ENCODE measurements at regions not wholly inside any gene's neighbourhood (a gene's known extent, or its start where the extent isn't known, plus 50 kb on each side); places are given as distances from the start of the nearest gene placed in this dataset.

DNA sequence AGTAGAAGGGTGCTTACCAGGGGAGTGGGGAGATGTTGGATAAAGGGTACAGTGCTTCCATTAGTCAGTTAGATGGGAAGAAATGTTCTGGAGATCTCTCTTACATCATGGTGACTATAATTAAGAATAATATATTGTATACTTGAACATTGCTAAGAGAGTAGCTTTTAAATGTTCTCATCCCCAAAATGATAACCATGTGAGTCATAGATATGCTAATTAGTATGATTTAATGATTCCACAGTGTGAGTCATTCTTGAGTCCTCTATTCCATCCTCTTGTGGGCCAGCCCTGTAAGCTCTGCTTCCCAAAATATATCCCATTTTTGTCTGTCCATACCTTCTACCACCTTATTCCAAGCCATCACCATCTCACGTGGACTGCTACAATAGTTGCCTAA, 80.6 kb upstream of the CDH11 start:
- no peaks in the 10 kb centered on the region for H3K36me3 ChIP-seq (ENCODE audit: control insufficient read depth, insufficient read depth, low read length)

GRCh38 chr16:65201511-65201910, 79.6 kb upstream of the CDH11 start:
- no peak for DNase-seq
- no peaks in the 10 kb centered on the region for H3K9me3 ChIP-seq (ENCODE audit: control insufficient read depth, low read length)
- no peak overlapping the region for H3K4me3 ChIP-seq (ENCODE audit: insufficient read depth, low read depth, low read length, poor library complexity, severe bottlenecking)
- H3K4me1 ChIP-seq (ENCODE audit: control insufficient read depth, insufficient read depth, low read length, poor library complexity, severe bottlenecking) = no peaks in the 10 kb centered on the region
- no peak overlapping the region for H3K27ac ChIP-seq (ENCODE audit: insufficient read depth, low read length, poor library complexity, severe bottlenecking)
- no peaks in the 10 kb centered on the region for H3K27me3 ChIP-seq (replicated peaks; ENCODE audit: control insufficient read depth, insufficient read depth, low read length, poor library complexity, severe bottlenecking)
- no peaks in the 10 kb centered on the region for H3K36me3 ChIP-seq (ENCODE audit: control insufficient read depth, insufficient read depth, low read length)

More for the DNA sequence above, 80.6 kb upstream of the CDH11 start:
- Histone ChIP-seq H3K4me1 (ENCODE audit: control insufficient read depth, insufficient read depth, low read length, poor library complexity, severe bottlenecking) (no peaks in the 10 kb centered on the region), H3K4me3 (ENCODE audit: insufficient read depth, low read depth, low read length, poor library complexity, severe bottlenecking) (no peak overlapping the region), H3K27me3 (replicated peaks; ENCODE audit: control insufficient read depth, insufficient read depth, low read length, poor library complexity, severe bottlenecking) (no peaks in the 10 kb centered on the region), H3K27ac (ENCODE audit: insufficient read depth, low read length, poor library complexity, severe bottlenecking) (no peak overlapping the region), H3K9me3 (ENCODE audit: control insufficient read depth, low read length) (no peaks in the 10 kb centered on the region)
- no peak for DNase-seq

GRCh38 chr16:65200857-65201256, 79.0 kb upstream of the CDH11 start:
- no peaks in the 10 kb centered on the region for H3K4me1 ChIP-seq (ENCODE audit: control insufficient read depth, insufficient read depth, low read length, poor library complexity, severe bottlenecking)
- H3K27me3 ChIP-seq (replicated peaks; ENCODE audit: control insufficient read depth, insufficient read depth, low read length, poor library complexity, severe bottlenecking) = no peaks in the 10 kb centered on the region
- H3K9me3 ChIP-seq (ENCODE audit: control insufficient read depth, low read length) = no peaks in the 10 kb centered on the region
- no peak for DNase-seq
- no peak overlapping the region for H3K27ac ChIP-seq (ENCODE audit: insufficient read depth, low read length, poor library complexity, severe bottlenecking)
- no peak overlapping the region for H3K4me3 ChIP-seq (ENCODE audit: insufficient read depth, low read depth, low read length, poor library complexity, severe bottlenecking)
- no peaks in the 10 kb centered on the region for H3K36me3 ChIP-seq (ENCODE audit: control insufficient read depth, insufficient read depth, low read length)

DNA sequence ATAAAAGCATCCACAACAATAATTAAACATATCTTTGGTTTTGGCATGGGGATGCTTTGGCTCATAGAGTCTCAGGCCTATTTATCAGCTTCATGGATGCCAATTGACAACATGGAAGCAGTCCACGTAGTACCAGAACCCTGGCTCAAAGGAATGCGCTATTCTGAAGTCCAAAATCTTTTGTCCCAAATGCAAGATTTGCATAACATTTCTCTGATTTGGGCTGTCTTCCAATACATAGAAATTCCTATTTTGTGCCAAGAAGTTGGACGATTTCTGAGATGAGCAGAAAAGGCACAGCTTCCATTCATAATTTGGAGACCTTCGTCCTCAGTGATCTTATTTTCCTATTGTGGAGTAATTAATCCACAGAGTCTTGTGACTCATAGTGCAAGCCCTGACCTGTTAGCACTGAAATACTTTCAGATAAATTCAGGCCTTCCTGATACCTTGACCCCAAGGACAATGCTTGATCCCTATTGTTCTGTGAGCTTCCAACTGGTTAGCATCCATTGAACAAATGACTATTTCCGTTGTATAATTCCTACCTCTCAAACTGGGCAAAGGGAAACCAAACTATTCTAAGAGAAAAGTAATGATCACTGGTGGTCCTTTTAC, 78.4 kb upstream of the CDH11 start:
- H3K9me3 ChIP-seq (ENCODE audit: control insufficient read depth, low read length) = no peaks in the 10 kb centered on the region
- no peaks in the 10 kb centered on the region for H3K4me1 ChIP-seq (ENCODE audit: control insufficient read depth, insufficient read depth, low read length, poor library complexity, severe bottlenecking)
- H3K36me3 ChIP-seq (ENCODE audit: control insufficient read depth, insufficient read depth, low read length) = no peaks in the 10 kb centered on the region
- no peaks in the 10 kb centered on the region for H3K27me3 ChIP-seq (replicated peaks; ENCODE audit: control insufficient read depth, insufficient read depth, low read length, poor library complexity, severe bottlenecking)
- no peak overlapping the region for H3K27ac ChIP-seq (ENCODE audit: insufficient read depth, low read length, poor library complexity, severe bottlenecking)
- no peak for DNase-seq
- H3K4me3 ChIP-seq (ENCODE audit: insufficient read depth, low read depth, low read length, poor library complexity, severe bottlenecking) = no peak overlapping the region

DNA sequence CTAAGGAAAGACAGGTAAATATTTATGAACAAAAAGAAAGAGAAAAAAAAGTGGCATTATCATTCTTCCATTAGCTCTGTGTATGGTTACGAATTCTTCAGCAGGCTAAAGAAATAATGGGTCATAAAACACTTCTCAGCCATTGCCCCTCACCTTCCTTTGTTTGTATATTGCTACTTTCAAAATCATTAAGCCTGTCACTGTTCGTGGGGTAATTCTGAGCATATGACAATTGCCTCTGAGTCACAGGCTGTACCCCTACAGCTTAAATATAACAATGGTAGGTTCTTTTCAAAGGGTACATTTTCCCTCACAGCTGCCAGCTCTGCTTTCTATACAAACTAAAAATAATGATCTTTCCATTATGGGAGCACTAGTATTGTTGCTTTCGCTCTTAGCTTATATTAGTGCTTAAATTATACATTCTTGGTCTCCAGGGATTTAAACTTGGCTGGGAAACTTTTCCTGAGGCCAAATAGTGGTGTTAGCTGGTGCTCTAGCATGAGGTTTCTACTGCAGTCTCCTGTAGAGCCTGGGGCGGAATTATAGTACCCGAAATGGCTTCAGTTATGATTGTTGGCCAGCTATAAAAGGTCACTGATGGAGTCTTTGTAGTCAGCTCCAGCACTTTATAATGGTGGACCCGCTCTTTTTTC, 74.7 kb upstream of the CDH11 start:
- DNase-seq = no peak

GRCh38 chr16:65195998-65196397, 74.1 kb upstream of the CDH11 start:
- Histone ChIP-seq H3K27ac (ENCODE audit: insufficient read depth, low read length, poor library complexity, severe bottlenecking) (no peak overlapping the region), H3K9me3 (ENCODE audit: control insufficient read depth, low read length) (no peaks in the 10 kb centered on the region), H3K27me3 (replicated peaks; ENCODE audit: control insufficient read depth, insufficient read depth, low read length, poor library complexity, severe bottlenecking) (no peaks in the 10 kb centered on the region), H3K4me3 (ENCODE audit: insufficient read depth, low read depth, low read length, poor library complexity, severe bottlenecking) (no peak overlapping the region), H3K36me3 (ENCODE audit: control insufficient read depth, insufficient read depth, low read length) (no peaks in the 10 kb centered on the region), H3K4me1 (ENCODE audit: control insufficient read depth, insufficient read depth, low read length, poor library complexity, severe bottlenecking) (no peaks in the 10 kb centered on the region)
- no peak for DNase-seq

More for the DNA sequence above, 74.7 kb upstream of the CDH11 start:
- Histone ChIP-seq H3K9me3 (ENCODE audit: control insufficient read depth, low read length) (no peaks in the 10 kb centered on the region), H3K27me3 (replicated peaks; ENCODE audit: control insufficient read depth, insufficient read depth, low read length, poor library complexity, severe bottlenecking) (no peaks in the 10 kb centered on the region), H3K36me3 (ENCODE audit: control insufficient read depth, insufficient read depth, low read length) (no peaks in the 10 kb centered on the region), H3K27ac (ENCODE audit: insufficient read depth, low read length, poor library complexity, severe bottlenecking) (no peak overlapping the region), H3K4me1 (ENCODE audit: control insufficient read depth, insufficient read depth, low read length, poor library complexity, severe bottlenecking) (no peaks in the 10 kb centered on the region), H3K4me3 (ENCODE audit: insufficient read depth, low read depth, low read length, poor library complexity, severe bottlenecking) (no peak overlapping the region)

DNA sequence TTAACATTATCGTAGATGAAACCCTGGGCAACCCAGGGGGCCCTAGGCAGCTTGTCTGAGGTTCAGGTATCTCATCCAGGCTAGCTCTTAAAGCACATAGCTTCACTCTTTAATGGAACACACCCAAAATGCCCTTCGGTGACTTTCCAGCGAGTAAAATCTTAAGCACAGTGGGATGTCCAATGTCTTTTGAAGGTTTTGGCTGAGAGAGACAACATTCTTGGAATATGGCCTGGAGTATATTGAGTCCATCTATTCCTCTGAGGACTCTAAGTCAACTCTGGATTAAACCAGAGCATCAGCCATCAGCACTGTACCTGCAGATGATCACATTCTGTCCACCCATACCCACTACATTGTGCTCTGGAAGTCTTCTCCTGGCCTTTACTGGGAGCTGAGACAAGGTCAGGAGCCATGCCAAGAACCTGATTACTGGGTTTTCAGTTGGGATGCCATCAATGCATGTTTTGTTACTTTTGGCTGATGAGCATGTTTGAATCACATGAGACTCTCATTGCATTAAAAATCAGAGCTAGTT, 63.4 kb upstream of the CDH11 start:
- H3K4me1 ChIP-seq (ENCODE audit: control insufficient read depth, insufficient read depth, low read length, poor library complexity, severe bottlenecking) = no peaks in the 10 kb centered on the region
- H3K27me3 ChIP-seq (replicated peaks; ENCODE audit: control insufficient read depth, insufficient read depth, low read length, poor library complexity, severe bottlenecking) = no peaks in the 10 kb centered on the region
- H3K9me3 ChIP-seq (ENCODE audit: control insufficient read depth, low read length) = no peaks in the 10 kb centered on the region
- H3K36me3 ChIP-seq (ENCODE audit: control insufficient read depth, insufficient read depth, low read length) = no peaks in the 10 kb centered on the region
- no peak overlapping the region for H3K27ac ChIP-seq (ENCODE audit: insufficient read depth, low read length, poor library complexity, severe bottlenecking)
- no peak overlapping the region for H3K4me3 ChIP-seq (ENCODE audit: insufficient read depth, low read depth, low read length, poor library complexity, severe bottlenecking)
- no peak for DNase-seq

DNA sequence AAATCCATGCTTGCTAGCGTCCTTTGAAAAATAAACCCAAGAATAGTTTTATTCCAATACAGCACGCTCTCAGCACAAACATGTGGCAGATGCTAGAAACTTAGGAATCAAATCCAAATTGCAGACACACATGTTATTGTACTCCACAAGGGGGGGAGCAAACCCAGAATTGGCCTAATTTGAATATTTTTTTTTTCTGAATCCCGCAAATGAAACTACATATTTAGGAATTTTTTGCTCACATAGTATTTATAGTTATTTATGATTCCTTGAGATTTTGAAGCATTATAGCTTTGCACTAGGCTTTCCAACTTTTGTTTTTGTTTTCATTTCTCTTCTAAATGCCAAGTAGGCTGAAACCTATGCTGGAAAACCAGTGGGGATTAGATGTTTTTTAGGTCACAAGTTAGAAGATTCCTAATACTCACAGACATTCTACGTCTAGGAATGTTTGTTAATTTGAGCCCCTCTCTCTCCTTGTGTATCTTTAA, 59.3 kb upstream of the CDH11 start:
- Histone ChIP-seq H3K4me3 (ENCODE audit: insufficient read depth, low read depth, low read length, poor library complexity, severe bottlenecking) (no peak overlapping the region), H3K27ac (ENCODE audit: insufficient read depth, low read length, poor library complexity, severe bottlenecking) (no peak overlapping the region), H3K27me3 (replicated peaks; ENCODE audit: control insufficient read depth, insufficient read depth, low read length, poor library complexity, severe bottlenecking) (no peaks in the 10 kb centered on the region), H3K36me3 (ENCODE audit: control insufficient read depth, insufficient read depth, low read length) (no peaks in the 10 kb centered on the region), H3K4me1 (ENCODE audit: control insufficient read depth, insufficient read depth, low read length, poor library complexity, severe bottlenecking) (no peaks in the 10 kb centered on the region), H3K9me3 (ENCODE audit: control insufficient read depth, low read length) (no peaks in the 10 kb centered on the region)
- DNase-seq = no peak

- no peaks in the 10 kb centered on the region for H3K36me3 ChIP-seq (ENCODE audit: control insufficient read depth, insufficient read depth, low read length)
- no peaks in the 10 kb centered on the region for H3K9me3 ChIP-seq (ENCODE audit: control insufficient read depth, low read length)
- H3K27me3 ChIP-seq (replicated peaks; ENCODE audit: control insufficient read depth, insufficient read depth, low read length, poor library complexity, severe bottlenecking) = no peaks in the 10 kb centered on the region
- no peak for DNase-seq
- no peaks in the 10 kb centered on the region for H3K4me1 ChIP-seq (ENCODE audit: control insufficient read depth, insufficient read depth, low read length, poor library complexity, severe bottlenecking)
- no peak overlapping the region for H3K27ac ChIP-seq (ENCODE audit: insufficient read depth, low read length, poor library complexity, severe bottlenecking)
- H3K4me3 ChIP-seq (ENCODE audit: insufficient read depth, low read depth, low read length, poor library complexity, severe bottlenecking) = no peak overlapping the region
These were observed 56.3 kb upstream of the CDH11 start for GRCh38 chr16:65178151-65178550.

GRCh38 chr16:65176603-65177002, 54.7 kb upstream of the CDH11 start:
- Histone ChIP-seq H3K9me3 (ENCODE audit: control insufficient read depth, low read length) (no peaks in the 10 kb centered on the region), H3K27me3 (replicated peaks; ENCODE audit: control insufficient read depth, insufficient read depth, low read length, poor library complexity, severe bottlenecking) (no peaks in the 10 kb centered on the region), H3K4me3 (ENCODE audit: insufficient read depth, low read depth, low read length, poor library complexity, severe bottlenecking) (no peak overlapping the region), H3K4me1 (ENCODE audit: control insufficient read depth, insufficient read depth, low read length, poor library complexity, severe bottlenecking) (no peaks in the 10 kb centered on the region), H3K36me3 (ENCODE audit: control insufficient read depth, insufficient read depth, low read length) (no peaks in the 10 kb centered on the region), H3K27ac (ENCODE audit: insufficient read depth, low read length, poor library complexity, severe bottlenecking) (no peak overlapping the region)
- DNase-seq = no peak
